Astrocyte of the cerebellum (primary cell): ENCODE measurements at regions not wholly inside any gene's neighbourhood (a gene's known extent, or its start where the extent isn't known, plus 50 kb on each side); places are given as distances from the start of the nearest gene placed in this dataset.

Source experiments
- DNase-seq: peaks from one replicate; pipeline ENCODE4 v3.0.0-alpha.2; 2011; ENCODE audit warnings: low read depth
- H3K4me3 ChIP-seq: 2 replicates; pipeline ENCODE4 v1.5.1; 2011; ENCODE audit warnings: mild to moderate bottlenecking, low read depth, low read length, moderate library complexity
- CTCF ChIP-seq: IDR thresholded peaks from 2 replicates; pipeline ENCODE4 v1.5.1; 2012; ENCODE audit warnings: low read length, low read depth, moderate library complexity, mild to moderate bottlenecking; ENCODE audit errors: missing control alignments
- in situ Hi-C: cut with HindIII; loops from 2 replicates; pipeline ENCODE4 v1.10.0; 2017; ENCODE audit warnings: low sequenced_read_pairs

- no peak for TF ChIP-seq CTCF
- DNase-seq = no peak
- in situ Hi-C loops = loop anchor here (5.0 kb wide), 1 partner anchor 711 kb away; no protein-coding TSS in a partner anchor
- H3K4me3 ChIP-seq = no peak overlapping the region
Measured at GRCh38 chr20:21573259-21573658, 59.4 kb upstream of the NKX2-2 start.

GRCh38 chr20:21571841-21572690 lies 58.2 kb upstream of the NKX2-2 start:
- in situ Hi-C loops = loop anchor here (5.0 kb wide), 1 partner anchor 710 kb away; no protein-coding TSS in a partner anchor
- no peak for DNase-seq
- peak; percentile 84 for TF ChIP-seq CTCF
- no peak overlapping the region for H3K4me3 ChIP-seq

GRCh38 chr20:21570285-21570992 lies 56.6 kb upstream of the NKX2-2 start:
- H3K4me3 ChIP-seq = no peak overlapping the region
- DNase-seq = no peak
- no peak for TF ChIP-seq CTCF
- in situ Hi-C loops = loop anchor here (5.0 kb wide), 1 partner anchor 708 kb away; no protein-coding TSS in a partner anchor

- in situ Hi-C loops = no loop called here
- DNase-seq = no peak
- no peak overlapping the region for H3K4me3 ChIP-seq
- TF ChIP-seq CTCF = no peak
Measured at GRCh38 chr20:21569586-21569985, 55.7 kb upstream of the NKX2-2 start.

- no peak for TF ChIP-seq CTCF
- H3K4me3 ChIP-seq = no peak overlapping the region
- in situ Hi-C loops = no loop called here
- DNase-seq = no peak
Measured at GRCh38 chr20:21564127-21564773, 50.4 kb upstream of the NKX2-2 start.
